GM06990 (cell line): ENCODE measurements at regions not wholly inside any gene's neighbourhood (a gene's known extent, or its start where the extent isn't known, plus 50 kb on each side); places are given as distances from the start of the nearest gene placed in this dataset.
A peak's percentile ranks its signal among the peaks of the same experiment; 100 is the strongest.

ENCODE experiments used
- DNase-seq: peaks from one replicate; pipeline ENCODE4 v3.0.0-alpha.2; 2011; ENCODE audit not compliant: insufficient read length; ENCODE audit errors: extremely low read depth
- H3K27me3 ChIP-seq: replicated peaks from 2 replicates; pipeline ENCODE4 v1.6.0; 2011; ENCODE audit warnings: low read length; ENCODE audit not compliant: control insufficient read depth, insufficient read depth
- H3K36me3 ChIP-seq: 2 replicates; pipeline ENCODE4 v1.5.1; 2011; ENCODE audit warnings: low read length; ENCODE audit not compliant: control insufficient read depth, insufficient read depth
- H3K4me3 ChIP-seq: replicated peaks from 2 replicates; pipeline ENCODE4 v1.5.1; 2011; ENCODE audit warnings: low read depth, mild to moderate bottlenecking, control low read depth, low read length
- TF ChIP-seq, protein P1 (sequence below): IDR thresholded peaks from 2 replicates; pipeline ENCODE4 v1.5.1; 2011; ENCODE audit warnings: low read length, control low read depth, mild to moderate bottlenecking, inconsistent platforms; ENCODE audit not compliant: insufficient read depth, poor library complexity, severe bottlenecking

GRCh38 chr11:27234961-27235360 is 128.1 kb downstream of the CCDC34 start:
- H3K27me3 ChIP-seq = no peaks in the 10 kb centered on the region; the same call in 1 of the 2 replicates
- no peak for DNase-seq
- no peak overlapping the region for H3K4me3 ChIP-seq
- no peaks in the 10 kb centered on the region for H3K36me3 ChIP-seq
- TF ChIP-seq, protein P1, sequence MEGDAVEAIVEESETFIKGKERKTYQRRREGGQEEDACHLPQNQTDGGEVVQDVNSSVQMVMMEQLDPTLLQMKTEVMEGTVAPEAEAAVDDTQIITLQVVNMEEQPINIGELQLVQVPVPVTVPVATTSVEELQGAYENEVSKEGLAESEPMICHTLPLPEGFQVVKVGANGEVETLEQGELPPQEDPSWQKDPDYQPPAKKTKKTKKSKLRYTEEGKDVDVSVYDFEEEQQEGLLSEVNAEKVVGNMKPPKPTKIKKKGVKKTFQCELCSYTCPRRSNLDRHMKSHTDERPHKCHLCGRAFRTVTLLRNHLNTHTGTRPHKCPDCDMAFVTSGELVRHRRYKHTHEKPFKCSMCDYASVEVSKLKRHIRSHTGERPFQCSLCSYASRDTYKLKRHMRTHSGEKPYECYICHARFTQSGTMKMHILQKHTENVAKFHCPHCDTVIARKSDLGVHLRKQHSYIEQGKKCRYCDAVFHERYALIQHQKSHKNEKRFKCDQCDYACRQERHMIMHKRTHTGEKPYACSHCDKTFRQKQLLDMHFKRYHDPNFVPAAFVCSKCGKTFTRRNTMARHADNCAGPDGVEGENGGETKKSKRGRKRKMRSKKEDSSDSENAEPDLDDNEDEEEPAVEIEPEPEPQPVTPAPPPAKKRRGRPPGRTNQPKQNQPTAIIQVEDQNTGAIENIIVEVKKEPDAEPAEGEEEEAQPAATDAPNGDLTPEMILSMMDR = no peak

DNA sequence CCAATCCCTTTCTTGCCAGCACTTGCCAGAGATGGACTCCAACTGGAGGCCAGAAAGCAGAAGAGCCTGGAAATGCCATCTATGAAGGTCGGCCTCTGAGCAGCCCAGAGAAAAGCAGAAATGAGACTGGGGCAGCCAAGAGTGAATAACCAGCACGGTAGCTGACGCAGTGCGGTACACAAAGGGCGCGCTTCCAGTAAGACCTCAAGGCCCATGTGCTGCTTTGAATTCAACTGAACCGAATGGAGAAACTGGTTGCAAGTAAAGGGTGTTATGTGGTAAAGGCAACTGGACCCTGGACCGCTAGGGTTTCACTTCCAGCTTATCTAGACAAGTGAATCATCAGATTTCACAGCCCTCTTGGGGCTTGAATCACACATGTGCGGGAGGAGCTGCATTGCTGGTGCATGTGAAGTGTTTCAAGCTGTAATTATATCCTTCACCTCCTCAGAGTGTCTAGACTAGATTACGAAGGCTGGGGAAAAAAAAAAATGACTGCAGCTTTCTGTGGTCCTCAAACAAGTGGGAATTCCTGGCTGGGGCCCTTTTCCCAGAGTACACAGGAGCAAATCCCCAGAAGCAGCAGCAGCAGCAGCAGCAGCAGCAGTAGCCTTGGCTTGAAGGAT is 128.9 kb downstream of the CCDC34 start:
- H3K4me3 ChIP-seq = no peak overlapping the region
- no peaks in the 10 kb centered on the region for H3K36me3 ChIP-seq
- TF ChIP-seq, protein P1 = no peak
- peak; percentile 71 for DNase-seq
- H3K27me3 ChIP-seq = no peaks in the 10 kb centered on the region; the same call in 1 of the 2 replicates

GRCh38 chr11:27233654-27234042 is 129.4 kb downstream of the CCDC34 start:
- DNase-seq = no peak
- H3K4me3 ChIP-seq = no peak overlapping the region
- TF ChIP-seq, protein P1 = no peak
- H3K36me3 ChIP-seq = no peaks in the 10 kb centered on the region
- no peaks in the 10 kb centered on the region; the same call in 1 of the 2 replicates for H3K27me3 ChIP-seq

DNA sequence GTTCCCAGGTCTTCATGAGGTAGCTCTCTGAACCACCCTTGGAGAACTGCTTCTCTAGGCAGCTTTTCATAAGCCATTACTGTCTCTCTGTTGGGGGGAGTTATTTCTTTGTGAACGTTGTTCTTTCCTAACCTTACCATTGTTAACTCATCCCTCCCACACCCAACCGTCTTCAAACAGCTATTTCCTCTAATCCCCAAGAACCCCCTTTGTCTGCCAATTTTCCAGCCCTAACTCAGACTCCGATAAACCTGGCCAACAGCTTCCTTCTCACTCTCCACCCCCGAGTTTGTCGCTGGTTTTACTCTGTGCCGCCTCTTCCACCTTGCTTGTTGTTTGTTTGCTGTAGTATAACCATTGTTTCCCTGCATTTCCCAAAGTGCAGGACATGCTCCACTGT is 131.5 kb downstream of the CCDC34 start:
- Histone ChIP-seq H3K27me3 (no peaks in the 10 kb centered on the region), H3K36me3 (no peaks in the 10 kb centered on the region)
- TF ChIP-seq, protein P1 = no peak

GRCh38 chr11:27230192-27230572 is 132.8 kb downstream of the CCDC34 start:
- H3K4me3 ChIP-seq = no peak overlapping the region
- H3K36me3 ChIP-seq = no peaks in the 10 kb centered on the region
- TF ChIP-seq, protein P1 = no peak
- DNase-seq = no peak
- no peaks in the 10 kb centered on the region for H3K27me3 ChIP-seq

More for the DNA sequence above, 131.5 kb downstream of the CCDC34 start:
- no peak for DNase-seq
- H3K4me3 ChIP-seq = no peak overlapping the region

GRCh38 chr11:27229511-27230191 is 133.4 kb downstream of the CCDC34 start:
- Histone ChIP-seq H3K36me3 (no peaks in the 10 kb centered on the region), H3K4me3 (no peak overlapping the region), H3K27me3 (no peaks in the 10 kb centered on the region)
- TF ChIP-seq, protein P1 = no peak
- no peak for DNase-seq
